ENCODE measurements at regions not wholly inside any gene's neighbourhood (a gene's known extent, or its start where the extent isn't known, plus 50 kb on each side); places are given as distances from the start of the nearest gene placed in this dataset.
"Not testable (repeated sequence)": the region's sequence is repeated elsewhere in the genome, so short reads cannot be mapped to it uniquely, and the experiment has no call there.

GRCh38 chr3:110679285-110679684 lies 392.3 kb upstream of the NECTIN3 start:
- H3K4me2 ChIP-seq (ENCODE audit: low read length): no peak overlapping the region
- H3K4me3 ChIP-seq (ENCODE audit: low read length): no peak overlapping the region
- H3K27me3 ChIP-seq (ENCODE audit: control insufficient read depth, insufficient read depth, low read length): no peaks in the 10 kb centered on the region
- no peaks in the 10 kb centered on the region for H3K4me1 ChIP-seq (ENCODE audit: control insufficient read depth, insufficient read depth, low read length)
- H3K9me3 ChIP-seq (replicated peaks; ENCODE audit: low read length): no peaks in the 10 kb centered on the region
- H3K36me3 ChIP-seq (ENCODE audit: insufficient read depth, low read length): no peaks in the 10 kb centered on the region
- H3K9ac ChIP-seq (ENCODE audit: low read depth, low read length): no peak overlapping the region

- no peaks in the 10 kb centered on the region for H3K9me3 ChIP-seq (replicated peaks; ENCODE audit: low read length)
- no peaks in the 10 kb centered on the region for H3K27me3 ChIP-seq (ENCODE audit: control insufficient read depth, insufficient read depth, low read length)
- no peaks in the 10 kb centered on the region for H3K36me3 ChIP-seq (ENCODE audit: insufficient read depth, low read length)
- H3K9ac ChIP-seq (ENCODE audit: low read depth, low read length): no peak overlapping the region
- H3K4me3 ChIP-seq (ENCODE audit: low read length): no peak overlapping the region
- no peak overlapping the region for H3K4me2 ChIP-seq (ENCODE audit: low read length)
- no peaks in the 10 kb centered on the region for H3K4me1 ChIP-seq (ENCODE audit: control insufficient read depth, insufficient read depth, low read length)
These were observed 391.2 kb upstream of the NECTIN3 start for GRCh38 chr3:110680450-110680849.

GRCh38 chr3:110684466-110684865 lies 387.1 kb upstream of the NECTIN3 start:
- Histone ChIP-seq H3K27me3 (ENCODE audit: control insufficient read depth, insufficient read depth, low read length) (no peaks in the 10 kb centered on the region), H3K9ac (ENCODE audit: low read depth, low read length) (no peak overlapping the region), H3K4me3 (ENCODE audit: low read length) (no peak overlapping the region), H3K36me3 (ENCODE audit: insufficient read depth, low read length) (no peaks in the 10 kb centered on the region), H3K4me2 (ENCODE audit: low read length) (no peak overlapping the region), H3K4me1 (ENCODE audit: control insufficient read depth, insufficient read depth, low read length) (peaks cover 8% of the 10 kb centered on the region), H3K9me3 (replicated peaks; ENCODE audit: low read length) (no peaks in the 10 kb centered on the region)

GRCh38 chr3:110685630-110686029 lies 386.0 kb upstream of the NECTIN3 start:
- H3K27me3 ChIP-seq (ENCODE audit: control insufficient read depth, insufficient read depth, low read length): no peaks in the 10 kb centered on the region
- no peak overlapping the region for H3K4me2 ChIP-seq (ENCODE audit: low read length)
- H3K4me3 ChIP-seq (ENCODE audit: low read length): no peak overlapping the region
- no peaks in the 10 kb centered on the region for H3K9me3 ChIP-seq (replicated peaks; ENCODE audit: low read length)
- H3K36me3 ChIP-seq (ENCODE audit: insufficient read depth, low read length): no peaks in the 10 kb centered on the region
- H3K4me1 ChIP-seq (ENCODE audit: control insufficient read depth, insufficient read depth, low read length): peaks cover 8% of the 10 kb centered on the region
- no peak overlapping the region for H3K9ac ChIP-seq (ENCODE audit: low read depth, low read length)

GRCh38 chr3:110686701-110687100 lies 384.9 kb upstream of the NECTIN3 start:
- H3K4me3 ChIP-seq (ENCODE audit: low read length): no peak overlapping the region
- no peaks in the 10 kb centered on the region for H3K9me3 ChIP-seq (replicated peaks; ENCODE audit: low read length)
- H3K4me2 ChIP-seq (ENCODE audit: low read length): no peak overlapping the region
- no peaks in the 10 kb centered on the region for H3K27me3 ChIP-seq (ENCODE audit: control insufficient read depth, insufficient read depth, low read length)
- no peak overlapping the region for H3K9ac ChIP-seq (ENCODE audit: low read depth, low read length)
- H3K36me3 ChIP-seq (ENCODE audit: insufficient read depth, low read length): no peaks in the 10 kb centered on the region
- H3K4me1 ChIP-seq (ENCODE audit: control insufficient read depth, insufficient read depth, low read length): peaks cover 8% of the 10 kb centered on the region

GRCh38 chr3:110687138-110687537 lies 384.5 kb upstream of the NECTIN3 start:
- Histone ChIP-seq H3K27me3 (ENCODE audit: control insufficient read depth, insufficient read depth, low read length) (no peaks in the 10 kb centered on the region), H3K9me3 (replicated peaks; ENCODE audit: low read length) (no peaks in the 10 kb centered on the region), H3K9ac (ENCODE audit: low read depth, low read length) (no peak overlapping the region), H3K4me3 (ENCODE audit: low read length) (no peak overlapping the region), H3K4me2 (ENCODE audit: low read length) (no peak overlapping the region), H3K36me3 (ENCODE audit: insufficient read depth, low read length) (no peaks in the 10 kb centered on the region), H3K4me1 (ENCODE audit: control insufficient read depth, insufficient read depth, low read length) (peaks cover 8% of the 10 kb centered on the region)

- Histone ChIP-seq H3K9ac (ENCODE audit: low read depth, low read length) (no peak overlapping the region), H3K27me3 (ENCODE audit: control insufficient read depth, insufficient read depth, low read length) (no peaks in the 10 kb centered on the region), H3K4me1 (ENCODE audit: control insufficient read depth, insufficient read depth, low read length) (peaks cover 4% of the 10 kb centered on the region), H3K4me2 (ENCODE audit: low read length) (no peak overlapping the region), H3K36me3 (ENCODE audit: insufficient read depth, low read length) (no peaks in the 10 kb centered on the region), H3K4me3 (ENCODE audit: low read length) (no peak overlapping the region), H3K9me3 (replicated peaks; ENCODE audit: low read length) (no peaks in the 10 kb centered on the region)
These were observed 373.7 kb upstream of the NECTIN3 start for GRCh38 chr3:110697961-110698360.

- not testable (repeated sequence) for H3K4me3 ChIP-seq (ENCODE audit: low read length); H3K9ac ChIP-seq (ENCODE audit: low read depth, low read length); H3K4me1 ChIP-seq (ENCODE audit: control insufficient read depth, insufficient read depth, low read length); H3K4me2 ChIP-seq (ENCODE audit: low read length); H3K27me3 ChIP-seq (ENCODE audit: control insufficient read depth, insufficient read depth, low read length); H3K36me3 ChIP-seq (ENCODE audit: insufficient read depth, low read length); H3K9me3 ChIP-seq (replicated peaks; ENCODE audit: low read length)
These were observed 367.3 kb upstream of the NECTIN3 start for GRCh38 chr3:110704332-110704731.

- Histone ChIP-seq H3K9me3 (replicated peaks; ENCODE audit: low read length) (no peaks in the 10 kb centered on the region), H3K36me3 (ENCODE audit: insufficient read depth, low read length) (no peaks in the 10 kb centered on the region)
These were observed 363.5 kb upstream of the NECTIN3 start for GRCh38 chr3:110708156-110708555.

GRCh38 chr3:110710156-110710555 lies 361.5 kb upstream of the NECTIN3 start:
- Histone ChIP-seq H3K9me3 (replicated peaks; ENCODE audit: low read length) (no peaks in the 10 kb centered on the region), H3K9ac (ENCODE audit: low read depth, low read length) (no peak overlapping the region), H3K27me3 (ENCODE audit: control insufficient read depth, insufficient read depth, low read length) (no peaks in the 10 kb centered on the region), H3K36me3 (ENCODE audit: insufficient read depth, low read length) (no peaks in the 10 kb centered on the region), H3K4me2 (ENCODE audit: low read length) (no peak overlapping the region), H3K4me1 (ENCODE audit: control insufficient read depth, insufficient read depth, low read length) (no peaks in the 10 kb centered on the region), H3K4me3 (ENCODE audit: low read length) (no peak overlapping the region)

More at GRCh38 chr3:110708156-110708555, 363.5 kb upstream of the NECTIN3 start:
- H3K4me3 ChIP-seq (ENCODE audit: low read length): no peak overlapping the region
- H3K9ac ChIP-seq (ENCODE audit: low read depth, low read length): no peak overlapping the region
- no peaks in the 10 kb centered on the region for H3K4me1 ChIP-seq (ENCODE audit: control insufficient read depth, insufficient read depth, low read length)
- no peak overlapping the region for H3K4me2 ChIP-seq (ENCODE audit: low read length)
- H3K27me3 ChIP-seq (ENCODE audit: control insufficient read depth, insufficient read depth, low read length): no peaks in the 10 kb centered on the region

GRCh38 chr3:110710603-110711002 lies 361.0 kb upstream of the NECTIN3 start:
- Histone ChIP-seq H3K4me2 (ENCODE audit: low read length) (no peak overlapping the region), H3K36me3 (ENCODE audit: insufficient read depth, low read length) (no peaks in the 10 kb centered on the region), H3K27me3 (ENCODE audit: control insufficient read depth, insufficient read depth, low read length) (no peaks in the 10 kb centered on the region), H3K9ac (ENCODE audit: low read depth, low read length) (no peak overlapping the region), H3K9me3 (replicated peaks; ENCODE audit: low read length) (no peaks in the 10 kb centered on the region), H3K4me1 (ENCODE audit: control insufficient read depth, insufficient read depth, low read length) (no peaks in the 10 kb centered on the region), H3K4me3 (ENCODE audit: low read length) (no peak overlapping the region)

- Histone ChIP-seq H3K4me1 (ENCODE audit: control insufficient read depth, insufficient read depth, low read length) (no peaks in the 10 kb centered on the region), H3K4me2 (ENCODE audit: low read length) (no peak overlapping the region), H3K9me3 (replicated peaks; ENCODE audit: low read length) (no peaks in the 10 kb centered on the region), H3K4me3 (ENCODE audit: low read length) (no peak overlapping the region), H3K36me3 (ENCODE audit: insufficient read depth, low read length) (no peaks in the 10 kb centered on the region), H3K27me3 (ENCODE audit: control insufficient read depth, insufficient read depth, low read length) (no peaks in the 10 kb centered on the region), H3K9ac (ENCODE audit: low read depth, low read length) (no peak overlapping the region)
These were observed 360.3 kb upstream of the NECTIN3 start for GRCh38 chr3:110711130-110711832.
